ENCODE measurements at regions not wholly inside any gene's neighbourhood (a gene's known extent, or its start where the extent isn't known, plus 50 kb on each side); places are given as distances from the start of the nearest gene placed in this dataset.

GRCh38 chr14:98154254-98154653, 1117.7 kb downstream of the BCL11B start:
- no peak for DNase-seq (ENCODE audit: low spot score)
- ATAC-seq (ENCODE audit: low FRiP score): no peak
- TF ChIP-seq CTCF (IDR thresholded peaks at IDR 0.05): no peak

- TF ChIP-seq CTCF (IDR thresholded peaks at IDR 0.05): no peak
- DNase-seq (ENCODE audit: low spot score) (no peak), ATAC-seq (ENCODE audit: low FRiP score) (no peak)
Measured at GRCh38 chr14:98156411-98156810, 1115.6 kb downstream of the BCL11B start.

- no peak for TF ChIP-seq CTCF (IDR thresholded peaks at IDR 0.05)
- no peak for ATAC-seq (ENCODE audit: low FRiP score)
- DNase-seq (ENCODE audit: low spot score): no peak
Measured at GRCh38 chr14:98160901-98161300, 1111.1 kb downstream of the BCL11B start.

- no peak for DNase-seq (ENCODE audit: low spot score)
- no peak for ATAC-seq (ENCODE audit: low FRiP score)
- TF ChIP-seq CTCF (IDR thresholded peaks at IDR 0.05): no peak
Measured at GRCh38 chr14:98161356-98161755, 1110.6 kb downstream of the BCL11B start.

- ATAC-seq (ENCODE audit: low FRiP score) (no peak), DNase-seq (ENCODE audit: low spot score) (no peak)
- TF ChIP-seq CTCF (IDR thresholded peaks at IDR 0.05): no peak
Measured at GRCh38 chr14:98162856-98163805, 1108.9 kb downstream of the BCL11B start.

- ATAC-seq (ENCODE audit: low FRiP score): no peak
- TF ChIP-seq CTCF (IDR thresholded peaks at IDR 0.05): no peak
Measured at GRCh38 chr14:98163873-98164272, 1108.1 kb downstream of the BCL11B start.

GRCh38 chr14:98165976-98166375, 1106.0 kb downstream of the BCL11B start:
- no peak for ATAC-seq (ENCODE audit: low FRiP score)

More at GRCh38 chr14:98163873-98164272, 1108.1 kb downstream of the BCL11B start:
- DNase-seq (ENCODE audit: low spot score): no peak

More at GRCh38 chr14:98165976-98166375, 1106.0 kb downstream of the BCL11B start:
- TF ChIP-seq CTCF (IDR thresholded peaks at IDR 0.05): no peak
- DNase-seq (ENCODE audit: low spot score): no peak

Data from omental fat pad (tissue), 3 donors.